ENCODE measurements at regions not wholly inside any gene's neighbourhood (a gene's known extent, or its start where the extent isn't known, plus 50 kb on each side); places are given as distances from the start of the nearest gene placed in this dataset.

DNA sequence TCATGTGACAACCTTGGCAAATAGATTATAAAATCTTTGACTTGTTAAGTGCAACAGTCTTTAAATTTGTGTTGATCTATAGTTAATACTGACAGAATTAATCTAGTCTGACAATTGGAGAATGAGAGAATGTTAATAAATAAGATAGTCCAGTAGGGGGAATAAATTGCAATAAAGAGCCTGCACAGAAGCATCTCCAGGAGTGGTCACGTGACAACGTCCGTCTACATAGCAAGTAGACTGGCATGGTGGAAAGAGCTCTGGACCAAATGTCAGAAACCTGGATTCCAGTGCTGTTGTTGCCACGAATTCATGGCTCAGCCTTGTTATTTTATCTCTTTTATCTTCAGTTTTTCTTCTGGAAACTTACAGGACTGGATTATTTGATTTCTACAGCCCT, 436.5 kb downstream of the RAB28 start:
- intact Hi-C loops (cut with micrococcal nuclease), result no loop called here
- no peaks in the 10 kb centered on the region for H3F3A ChIP-seq (ENCODE audit: low read length, unreplicated experiment)
- no peaks in the 10 kb centered on the region for H4K20me1 ChIP-seq (ENCODE audit: low read length)
- no peaks in the 10 kb centered on the region for H3K36me3 ChIP-seq (ENCODE audit: low read depth, low read length)
- no peak overlapping the region for H3K9ac ChIP-seq (ENCODE audit: low read length)
- no peaks in the 10 kb centered on the region for H3K9me3 ChIP-seq (ENCODE audit: low read length)
- no peak overlapping the region for H3K4me2 ChIP-seq (ENCODE audit: low read length)
- H3K79me2 ChIP-seq (ENCODE audit: low read length), result no peaks in the 10 kb centered on the region
- ChIA-PET POLR2A (ENCODE audit: unreplicated experiment) (no interaction called here), CTCF (no interaction called here)
- H3K27ac ChIP-seq (ENCODE audit: low read length), result no peak overlapping the region
- DNase-seq, result no peak
- ATAC-seq, result no peak
- TF ChIP-seq EZH2phosphoT487 (IDR thresholded peaks at IDR 0.05; ENCODE audit: borderline replicate concordance, low read length), result no peak
- no peak for TF ChIP-seq EZH2 (IDR thresholded peaks at IDR 0.05; ENCODE audit: low read length, unreplicated experiment)
- TF ChIP-seq, protein P1, sequence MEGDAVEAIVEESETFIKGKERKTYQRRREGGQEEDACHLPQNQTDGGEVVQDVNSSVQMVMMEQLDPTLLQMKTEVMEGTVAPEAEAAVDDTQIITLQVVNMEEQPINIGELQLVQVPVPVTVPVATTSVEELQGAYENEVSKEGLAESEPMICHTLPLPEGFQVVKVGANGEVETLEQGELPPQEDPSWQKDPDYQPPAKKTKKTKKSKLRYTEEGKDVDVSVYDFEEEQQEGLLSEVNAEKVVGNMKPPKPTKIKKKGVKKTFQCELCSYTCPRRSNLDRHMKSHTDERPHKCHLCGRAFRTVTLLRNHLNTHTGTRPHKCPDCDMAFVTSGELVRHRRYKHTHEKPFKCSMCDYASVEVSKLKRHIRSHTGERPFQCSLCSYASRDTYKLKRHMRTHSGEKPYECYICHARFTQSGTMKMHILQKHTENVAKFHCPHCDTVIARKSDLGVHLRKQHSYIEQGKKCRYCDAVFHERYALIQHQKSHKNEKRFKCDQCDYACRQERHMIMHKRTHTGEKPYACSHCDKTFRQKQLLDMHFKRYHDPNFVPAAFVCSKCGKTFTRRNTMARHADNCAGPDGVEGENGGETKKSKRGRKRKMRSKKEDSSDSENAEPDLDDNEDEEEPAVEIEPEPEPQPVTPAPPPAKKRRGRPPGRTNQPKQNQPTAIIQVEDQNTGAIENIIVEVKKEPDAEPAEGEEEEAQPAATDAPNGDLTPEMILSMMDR (conservative IDR thresholded peaks at IDR 0.05; ENCODE audit: low read depth, low read length), result no peak
- no TSS peak for BruUV-seq (replicated peaks)
- no peaks in the 10 kb centered on the region for H3K4me1 ChIP-seq (ENCODE audit: insufficient read depth, low read length)
- no peaks in the 10 kb centered on the region for H3K9me2 ChIP-seq (replicated peaks; ENCODE audit: low read length)
- no peaks in the 10 kb centered on the region for H3K27me3 ChIP-seq (ENCODE audit: low read length)
- no peak overlapping the region for H3K4me3 ChIP-seq (ENCODE audit: low read length)
- no peak overlapping the region for H2AFZ ChIP-seq (ENCODE audit: low read length)

GRCh38 chr4:13036841-13037240, 447.3 kb downstream of the RAB28 start:
- ATAC-seq, result no peak
- POLR2A ChIA-PET (ENCODE audit: unreplicated experiment), result no interaction called here

DNA sequence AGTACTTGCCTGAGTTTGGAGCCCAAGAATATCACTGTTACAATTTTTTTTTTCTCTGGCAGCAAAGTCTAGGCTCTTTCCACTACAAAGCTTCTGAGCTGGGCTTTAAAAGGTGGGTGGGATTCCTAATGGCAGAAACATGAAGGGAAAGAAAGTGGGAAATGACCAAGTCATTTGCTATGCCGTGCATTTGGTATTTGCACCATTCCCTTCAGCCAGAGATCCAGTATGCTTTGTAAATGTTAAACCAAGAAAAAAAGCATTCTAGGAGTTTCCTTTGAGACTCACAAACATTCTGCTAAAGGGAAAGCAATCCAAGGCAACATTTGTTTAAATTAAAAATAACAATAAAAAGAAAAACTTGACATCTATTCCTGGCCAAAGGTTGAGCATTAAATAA, 451.2 kb downstream of the RAB28 start:
- Histone ChIP-seq H3K27me3 (ENCODE audit: low read length) (no peaks in the 10 kb centered on the region), H4K20me1 (ENCODE audit: low read length) (no peaks in the 10 kb centered on the region), H3K9ac (ENCODE audit: low read length) (no peak overlapping the region), H3K79me2 (ENCODE audit: low read length) (no peaks in the 10 kb centered on the region), H3K4me2 (ENCODE audit: low read length) (no peak overlapping the region), H3K27ac (ENCODE audit: low read length) (no peak overlapping the region), H3K9me3 (ENCODE audit: low read length) (no peaks in the 10 kb centered on the region), H2AFZ (ENCODE audit: low read length) (no peak overlapping the region), H3K4me3 (ENCODE audit: low read length) (no peak overlapping the region), H3F3A (ENCODE audit: low read length, unreplicated experiment) (no peaks in the 10 kb centered on the region), H3K9me2 (replicated peaks; ENCODE audit: low read length) (no peaks in the 10 kb centered on the region), H3K4me1 (ENCODE audit: insufficient read depth, low read length) (no peaks in the 10 kb centered on the region), H3K36me3 (ENCODE audit: low read depth, low read length) (no peaks in the 10 kb centered on the region)
- POLR2A ChIA-PET (ENCODE audit: unreplicated experiment), result no interaction called here
- DNase-seq (no peak), ATAC-seq (no peak)
- TF ChIP-seq, protein P1 (conservative IDR thresholded peaks at IDR 0.05; ENCODE audit: low read depth, low read length), result no peak
- no peak for TF ChIP-seq EZH2 (IDR thresholded peaks at IDR 0.05; ENCODE audit: low read length, unreplicated experiment)
- CTCF ChIA-PET, result no interaction called here
- intact Hi-C loops (cut with micrococcal nuclease), result no loop called here
- BruUV-seq (replicated peaks), result no TSS peak

More at GRCh38 chr4:13036841-13037240, 447.3 kb downstream of the RAB28 start:
- H3K79me2 ChIP-seq (ENCODE audit: low read length), result no peaks in the 10 kb centered on the region
- H3F3A ChIP-seq (ENCODE audit: low read length, unreplicated experiment), result no peaks in the 10 kb centered on the region
- no peaks in the 10 kb centered on the region for H3K9me3 ChIP-seq (ENCODE audit: low read length)
- H3K4me2 ChIP-seq (ENCODE audit: low read length), result no peak overlapping the region
- TF ChIP-seq EZH2phosphoT487 (IDR thresholded peaks at IDR 0.05; ENCODE audit: borderline replicate concordance, low read length) (no peak), EZH2 (IDR thresholded peaks at IDR 0.05; ENCODE audit: low read length, unreplicated experiment) (no peak)
- TF ChIP-seq, protein P1 (conservative IDR thresholded peaks at IDR 0.05; ENCODE audit: low read depth, low read length), result no peak
- no peaks in the 10 kb centered on the region for H3K27me3 ChIP-seq (ENCODE audit: low read length)
- no TSS peak for BruUV-seq (replicated peaks)
- H3K9me2 ChIP-seq (replicated peaks; ENCODE audit: low read length), result no peaks in the 10 kb centered on the region
- H3K36me3 ChIP-seq (ENCODE audit: low read depth, low read length), result no peaks in the 10 kb centered on the region
- no peak overlapping the region for H3K9ac ChIP-seq (ENCODE audit: low read length)
- intact Hi-C loops (cut with micrococcal nuclease), result no loop called here
- DNase-seq, result no peak
- no peaks in the 10 kb centered on the region for H4K20me1 ChIP-seq (ENCODE audit: low read length)
- no peak overlapping the region for H3K27ac ChIP-seq (ENCODE audit: low read length)
- H3K4me3 ChIP-seq (ENCODE audit: low read length), result no peak overlapping the region
- CTCF ChIA-PET, result no interaction called here
- H3K4me1 ChIP-seq (ENCODE audit: insufficient read depth, low read length), result no peaks in the 10 kb centered on the region
- H2AFZ ChIP-seq (ENCODE audit: low read length), result no peak overlapping the region

Data from PC-3 (cell line).